ENCODE measurements at regions not wholly inside any gene's neighbourhood (a gene's known extent, or its start where the extent isn't known, plus 50 kb on each side); places are given as distances from the start of the nearest gene placed in this dataset.

DNA sequence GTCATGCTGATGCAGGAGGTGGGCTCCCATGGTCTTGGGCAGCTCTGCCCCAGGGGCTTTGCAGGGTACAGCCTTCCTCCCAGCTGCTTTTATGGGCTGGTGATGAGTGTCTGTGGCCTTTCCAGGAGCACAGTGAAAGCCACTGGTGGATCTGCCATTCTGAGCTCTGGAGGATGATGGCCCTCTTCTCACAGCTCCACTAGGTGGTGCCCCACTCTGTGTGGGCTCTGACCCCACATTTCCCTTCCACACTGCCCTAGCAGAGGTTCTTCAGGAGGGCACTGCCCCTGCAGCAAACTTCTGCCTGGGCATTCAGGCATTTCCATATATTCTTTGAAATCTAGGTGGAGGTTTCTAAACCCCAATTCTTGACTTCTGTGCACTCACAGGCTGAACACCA, 1188.6 kb downstream of the MRPL39 start:
- TF ChIP-seq, protein P1, sequence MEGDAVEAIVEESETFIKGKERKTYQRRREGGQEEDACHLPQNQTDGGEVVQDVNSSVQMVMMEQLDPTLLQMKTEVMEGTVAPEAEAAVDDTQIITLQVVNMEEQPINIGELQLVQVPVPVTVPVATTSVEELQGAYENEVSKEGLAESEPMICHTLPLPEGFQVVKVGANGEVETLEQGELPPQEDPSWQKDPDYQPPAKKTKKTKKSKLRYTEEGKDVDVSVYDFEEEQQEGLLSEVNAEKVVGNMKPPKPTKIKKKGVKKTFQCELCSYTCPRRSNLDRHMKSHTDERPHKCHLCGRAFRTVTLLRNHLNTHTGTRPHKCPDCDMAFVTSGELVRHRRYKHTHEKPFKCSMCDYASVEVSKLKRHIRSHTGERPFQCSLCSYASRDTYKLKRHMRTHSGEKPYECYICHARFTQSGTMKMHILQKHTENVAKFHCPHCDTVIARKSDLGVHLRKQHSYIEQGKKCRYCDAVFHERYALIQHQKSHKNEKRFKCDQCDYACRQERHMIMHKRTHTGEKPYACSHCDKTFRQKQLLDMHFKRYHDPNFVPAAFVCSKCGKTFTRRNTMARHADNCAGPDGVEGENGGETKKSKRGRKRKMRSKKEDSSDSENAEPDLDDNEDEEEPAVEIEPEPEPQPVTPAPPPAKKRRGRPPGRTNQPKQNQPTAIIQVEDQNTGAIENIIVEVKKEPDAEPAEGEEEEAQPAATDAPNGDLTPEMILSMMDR (IDR thresholded peaks at IDR 0.05), result no peak
- TF ChIP-seq POLR2A (IDR thresholded peaks at IDR 0.05; ENCODE audit: low read length) (no peak), TP53 (CRISPR knock-in tag; IDR thresholded peaks at IDR 0.05) (no peak), CHD2 (IDR thresholded peaks at IDR 0.05; ENCODE audit: low read length, partially characterized antibody) (no peak)

Data from A549 (cell line).